NCI-H187 treated with DMSO at 0.1 percent for 48 hours (cell line): ENCODE measurements at regions not wholly inside any gene's neighbourhood (a gene's known extent, or its start where the extent isn't known, plus 50 kb on each side); places are given as distances from the start of the nearest gene placed in this dataset.

Experiments
- DNase-seq: peaks from one replicate; lab custom pipeline; 2025; lab: John Stamatoyannopoulos, UW

DNA sequence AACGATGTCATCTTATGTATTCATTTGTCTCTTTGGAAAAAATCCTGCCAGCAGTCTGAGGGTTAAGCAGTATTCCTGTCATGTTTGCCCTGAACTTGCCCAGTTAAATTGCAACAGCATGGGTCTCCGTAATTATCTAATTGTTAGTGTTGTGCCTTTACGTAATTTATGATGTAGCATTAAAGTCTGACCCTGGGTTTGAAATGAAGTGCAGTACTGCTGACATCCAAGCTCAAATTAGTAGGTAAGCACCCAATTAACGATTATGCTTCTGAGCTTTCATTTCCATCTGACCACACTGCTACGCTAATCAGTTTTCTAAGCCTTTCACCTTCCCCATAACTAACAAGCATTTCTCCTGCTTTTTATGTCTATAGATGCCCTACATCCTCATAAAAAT is 241.8 kb downstream of the ARRDC4 start:
- DNase-seq = no peak

DNA sequence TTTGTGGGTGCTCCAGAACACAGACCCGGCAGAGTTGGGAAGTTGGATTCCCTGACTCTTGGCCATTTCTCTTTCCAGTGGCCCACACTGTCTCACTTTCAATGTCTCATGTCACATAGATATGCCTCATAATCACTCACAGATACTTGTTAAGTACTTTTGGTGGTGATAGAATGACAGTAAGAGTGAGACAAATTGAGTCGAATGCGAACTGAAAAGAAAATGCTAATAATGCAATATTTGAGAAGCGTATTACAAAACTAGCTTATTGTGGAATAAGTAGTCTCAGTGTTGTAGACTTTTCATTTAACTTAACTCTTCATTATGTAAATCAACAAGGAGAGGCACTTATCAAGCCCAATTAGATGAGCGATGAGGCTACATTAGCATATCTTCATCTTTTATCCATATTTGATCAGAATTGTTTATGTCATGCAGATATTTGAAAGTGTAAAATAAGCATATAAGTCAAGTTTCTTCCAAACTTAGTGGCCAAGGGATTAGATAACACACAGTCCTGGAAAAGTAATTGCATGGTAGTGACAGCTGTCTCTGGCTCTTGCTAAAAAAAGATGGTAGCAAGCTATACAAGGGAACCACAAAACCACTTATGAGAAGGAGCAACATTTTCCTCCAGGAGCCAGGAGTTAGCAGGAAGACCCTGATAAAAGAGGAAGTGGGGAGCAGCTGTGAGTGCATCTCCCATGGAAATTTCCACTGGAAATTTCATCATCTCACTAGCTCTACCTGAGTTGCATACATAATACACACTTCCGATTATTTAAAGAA is 243.6 kb downstream of the ARRDC4 start:
- no peak for DNase-seq

DNA sequence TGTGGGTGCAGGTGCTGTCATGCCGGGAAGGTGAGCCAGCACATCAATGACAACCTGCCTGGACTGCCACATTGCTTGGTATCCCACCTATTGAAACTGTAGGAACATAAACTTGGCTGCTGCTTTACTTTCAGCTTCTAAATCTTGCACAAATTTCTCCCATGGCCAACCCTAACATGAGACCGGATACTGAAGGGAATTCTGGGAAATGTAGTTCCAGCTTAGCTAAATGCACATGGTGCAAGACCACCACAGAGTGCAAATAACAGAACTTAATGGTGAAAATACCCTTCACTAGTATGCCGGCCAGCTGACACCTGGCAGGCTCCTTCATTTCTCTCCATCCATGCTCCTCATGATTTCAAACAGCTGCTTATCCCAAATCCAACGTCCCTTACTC is 247.4 kb downstream of the ARRDC4 start:
- DNase-seq = no peak

DNA sequence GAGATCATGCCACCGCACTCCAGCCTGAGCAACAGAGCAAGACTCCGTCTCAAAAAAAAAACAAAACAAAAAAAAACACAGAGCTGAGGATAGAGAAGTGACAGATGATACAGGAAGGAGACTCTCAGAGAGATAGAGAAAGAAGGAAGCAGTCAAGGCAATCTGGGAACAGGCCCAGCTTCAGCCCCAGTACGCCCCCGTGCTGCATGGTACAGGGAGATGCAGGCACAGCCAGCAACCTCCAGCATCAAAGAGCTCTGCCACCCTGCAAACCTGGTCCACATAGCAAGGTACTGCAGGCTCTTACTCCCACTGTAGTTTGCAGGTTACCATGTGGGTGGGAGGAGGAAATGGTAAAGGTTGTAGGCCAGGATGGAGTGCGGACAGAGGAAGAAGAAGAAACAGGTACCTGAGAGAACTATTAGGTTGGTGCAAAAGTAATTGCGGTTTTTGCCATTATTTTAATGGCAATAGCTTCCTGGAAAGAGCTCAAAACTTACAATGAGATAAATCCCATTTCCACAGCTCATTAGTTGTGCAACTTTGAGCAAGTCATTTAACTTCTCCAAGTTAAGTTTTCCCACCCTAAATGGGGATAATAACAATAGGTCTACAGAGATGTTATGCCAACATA is 253.0 kb downstream of the ARRDC4 start:
- no peak for DNase-seq

DNA sequence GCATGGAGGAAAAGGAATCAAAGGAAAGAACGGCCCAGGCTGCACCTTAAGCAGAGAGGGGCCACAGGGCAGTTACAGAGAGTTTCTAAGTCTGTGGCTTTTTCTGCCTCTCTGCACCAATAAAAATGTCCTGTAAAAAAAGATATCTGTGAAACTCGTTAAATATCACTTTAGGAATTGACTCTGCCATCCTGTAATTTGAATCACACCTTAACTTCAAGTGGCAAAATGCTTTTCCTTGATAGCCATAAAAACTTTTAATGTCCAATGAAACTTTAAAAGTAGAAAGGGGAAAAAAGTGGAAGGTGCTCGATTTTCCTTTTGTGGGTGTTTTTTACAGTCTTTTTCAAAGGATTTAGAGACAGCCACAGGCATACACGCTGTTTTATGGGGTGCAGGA is 255.7 kb downstream of the ARRDC4 start:
- DNase-seq = no peak

DNA sequence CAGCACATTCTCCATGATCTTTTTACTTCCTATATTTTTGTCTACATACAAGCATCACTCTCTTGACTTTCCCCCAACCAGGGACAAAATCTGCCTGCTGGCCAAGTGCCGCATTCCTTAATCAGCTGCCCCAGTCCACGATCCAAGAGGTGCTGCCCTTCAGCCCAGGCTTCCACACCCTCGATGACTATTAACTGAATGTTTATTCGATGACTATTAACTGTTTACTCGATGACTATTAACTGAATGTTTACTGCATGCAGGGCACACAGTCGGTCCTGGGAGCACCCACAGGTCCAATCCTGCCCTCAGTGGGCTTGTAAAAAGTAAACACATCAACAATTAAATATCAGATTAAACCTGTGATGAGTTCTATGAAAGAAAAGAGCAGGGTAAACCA is 256.9 kb downstream of the ARRDC4 start:
- DNase-seq = no peak

DNA sequence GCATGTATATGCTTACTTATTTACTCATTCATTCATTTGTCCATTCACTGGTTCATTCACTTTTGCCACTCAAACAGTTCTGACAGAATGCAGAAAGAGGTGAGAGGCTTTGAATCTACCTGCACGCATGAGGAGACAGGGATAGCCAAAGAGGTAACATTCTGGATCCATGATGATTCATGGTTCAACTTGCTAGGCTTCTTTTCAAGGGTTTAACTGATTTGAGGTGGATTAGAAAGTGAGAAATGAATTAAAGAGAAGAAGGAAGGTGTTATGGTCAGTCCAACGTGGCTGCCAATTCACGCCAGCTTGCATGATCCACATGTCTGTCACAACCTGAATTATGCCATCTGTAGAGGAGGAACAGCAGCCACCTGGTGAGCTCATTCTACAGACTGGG is 260.6 kb downstream of the ARRDC4 start:
- no peak for DNase-seq

DNA sequence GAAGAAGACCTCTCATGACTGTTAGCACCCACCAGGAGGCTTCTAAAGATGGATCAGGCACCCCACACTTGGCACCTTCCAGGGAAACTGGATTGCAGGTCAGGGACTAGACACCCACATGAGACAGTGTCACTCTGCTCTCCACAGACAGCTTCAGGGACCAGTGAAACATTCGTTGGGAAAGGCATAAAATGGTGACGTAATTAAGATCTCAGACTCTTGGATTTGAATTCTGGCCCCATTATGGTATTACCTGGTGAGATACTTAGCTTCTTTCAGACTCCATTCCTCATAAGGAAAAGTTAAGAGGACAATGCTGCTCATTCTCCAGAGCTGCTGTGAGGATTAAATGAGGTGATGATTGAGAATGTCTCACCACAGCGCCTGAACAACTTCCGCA is 261.1 kb downstream of the ARRDC4 start:
- no peak for DNase-seq

DNA sequence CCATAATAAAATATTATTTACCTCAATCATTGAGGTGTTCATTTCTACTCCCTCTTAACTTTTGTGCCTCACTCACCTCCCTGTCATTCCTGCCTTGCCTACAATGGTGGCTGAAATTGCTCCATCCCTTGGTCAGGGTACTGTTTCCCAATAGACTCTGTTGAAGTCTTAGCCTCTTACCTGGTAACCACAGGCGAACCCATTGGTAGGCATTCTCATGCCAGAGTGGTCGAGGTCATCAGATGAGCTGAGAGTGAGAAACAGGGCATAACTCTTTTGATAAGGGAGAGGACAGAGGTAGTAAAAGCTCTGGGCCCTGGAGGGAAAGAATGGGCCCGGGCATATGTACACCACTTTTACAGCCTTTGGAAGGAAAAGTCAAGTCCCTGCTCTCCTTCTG is 265.6 kb downstream of the ARRDC4 start:
- DNase-seq = no peak

DNA sequence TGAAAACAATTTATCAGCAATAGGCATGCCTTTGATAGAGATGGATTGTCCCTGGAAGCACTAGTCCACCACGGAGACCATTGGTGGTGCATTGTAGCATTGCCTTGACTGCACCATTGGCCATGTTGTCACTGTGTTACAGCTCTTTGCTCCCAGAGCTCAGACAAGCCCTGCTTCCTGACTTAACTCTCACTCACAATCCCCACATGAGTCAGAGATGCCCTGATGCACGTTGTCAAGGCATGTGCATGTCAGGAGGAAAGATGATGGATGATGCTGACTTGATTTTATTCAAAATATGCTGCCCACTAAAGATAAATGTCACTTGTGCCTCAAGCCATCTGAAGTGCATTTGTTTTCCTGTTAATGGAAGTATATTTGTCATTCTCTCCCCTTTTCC is 266.1 kb downstream of the ARRDC4 start:
- DNase-seq = no peak

DNA sequence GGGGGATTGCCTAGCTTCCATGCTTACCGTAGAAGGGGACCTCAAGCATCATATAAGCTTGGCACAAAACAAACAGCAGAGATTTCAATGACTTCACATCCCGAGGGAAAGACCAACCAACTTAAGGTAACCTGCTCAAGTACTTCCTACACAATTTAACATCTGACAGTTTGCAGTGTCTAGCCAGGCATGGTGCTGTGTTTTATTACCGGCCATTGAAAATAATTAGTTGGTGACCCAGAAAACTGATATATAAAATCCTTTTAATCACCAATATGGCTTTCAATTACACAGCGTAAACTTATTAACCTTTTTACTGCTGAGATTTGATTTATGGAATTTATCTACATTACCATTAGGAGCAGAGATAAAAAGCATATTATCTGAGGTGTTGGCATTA is 268.3 kb downstream of the ARRDC4 start:
- DNase-seq = no peak

DNA sequence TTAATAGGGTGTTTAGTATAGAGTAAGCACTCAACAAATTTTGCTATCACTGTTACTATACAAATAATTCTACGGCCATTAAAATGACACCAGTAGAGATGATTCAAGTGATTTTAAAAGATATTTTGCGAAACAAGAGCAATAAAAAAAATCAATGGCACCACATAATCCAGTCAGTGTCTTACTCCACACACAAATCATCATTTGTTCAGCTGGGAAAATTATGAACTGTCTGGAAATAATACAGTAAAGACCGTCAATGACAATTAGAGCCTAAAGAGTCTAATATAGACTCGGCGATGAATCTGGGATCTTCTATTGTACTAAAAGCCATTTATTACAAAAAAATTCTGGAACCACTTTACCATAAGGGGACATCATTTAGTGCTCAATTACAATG is 270.5 kb downstream of the ARRDC4 start:
- no peak for DNase-seq

DNA sequence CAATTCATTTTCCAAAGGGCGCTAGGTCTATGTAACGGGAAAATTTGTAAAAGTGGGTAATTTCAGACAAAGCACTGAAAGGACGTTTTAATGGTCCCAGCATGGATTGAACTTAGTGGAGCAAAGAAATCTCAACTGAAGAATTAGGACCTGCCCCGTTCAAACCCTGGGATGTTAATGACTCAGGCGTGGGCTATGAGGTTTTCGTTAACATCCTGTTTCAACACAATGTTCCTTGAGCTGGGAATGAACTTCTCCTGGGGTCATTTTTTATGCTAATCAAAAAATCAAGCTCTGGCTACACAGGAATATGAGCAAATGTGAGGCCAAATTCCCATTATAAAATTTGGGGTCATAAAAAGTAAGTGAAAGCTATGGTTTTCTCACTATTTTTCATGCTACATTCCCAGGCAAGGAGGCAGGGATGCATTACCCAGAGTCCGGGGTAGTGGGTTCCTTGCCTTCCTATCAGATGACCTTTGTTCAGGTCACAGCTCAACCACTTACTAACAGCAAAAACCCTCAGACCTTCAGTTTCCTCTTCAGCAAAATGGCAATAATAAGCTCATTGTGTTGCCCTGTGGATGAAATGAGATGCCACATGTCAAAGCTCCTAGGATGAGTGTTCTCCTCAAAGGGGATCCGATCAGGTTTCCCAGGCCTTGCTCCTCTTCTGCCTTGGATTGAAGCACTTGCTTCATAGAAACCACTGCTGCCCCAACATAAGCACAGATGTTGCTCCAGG is 271.4 kb downstream of the ARRDC4 start:
- no peak for DNase-seq

DNA sequence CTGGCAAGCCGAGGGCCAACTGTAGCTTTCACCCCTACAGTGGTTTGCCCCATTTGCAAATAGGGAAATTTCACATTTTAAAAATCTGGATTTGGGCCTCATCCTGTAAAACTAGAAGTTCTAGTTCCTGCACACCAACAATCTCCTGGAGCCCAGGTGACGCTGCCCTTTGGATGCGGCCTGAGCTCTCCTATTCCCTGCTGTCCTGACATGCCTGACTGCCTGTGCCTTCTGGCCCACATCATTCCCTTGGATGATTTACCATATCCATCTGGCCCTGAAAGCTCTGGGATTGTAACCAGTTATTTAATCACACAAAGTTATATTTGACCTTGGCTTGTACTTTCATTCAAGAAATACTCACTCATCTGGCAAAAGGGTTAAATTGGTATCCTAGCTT is 272.3 kb downstream of the ARRDC4 start:
- no peak for DNase-seq

DNA sequence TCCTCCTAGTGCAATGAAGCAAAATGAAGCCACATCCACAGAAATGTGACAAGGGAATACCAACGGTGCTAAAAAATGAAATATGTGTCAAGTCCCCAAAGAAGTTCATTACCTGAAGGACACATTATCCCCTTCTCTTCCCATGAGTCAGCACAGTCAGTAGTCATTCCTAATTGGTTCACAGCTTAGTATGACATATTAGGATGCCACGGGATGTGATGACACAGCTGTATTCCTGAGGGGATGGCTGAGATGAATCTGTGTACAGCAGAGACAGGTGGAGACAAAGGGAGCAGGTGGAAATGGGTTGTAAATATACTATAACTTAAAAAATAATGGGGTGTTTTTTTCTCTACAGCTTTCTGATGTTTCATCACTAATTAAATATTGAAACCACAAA is 273.4 kb downstream of the ARRDC4 start:
- no peak for DNase-seq

DNA sequence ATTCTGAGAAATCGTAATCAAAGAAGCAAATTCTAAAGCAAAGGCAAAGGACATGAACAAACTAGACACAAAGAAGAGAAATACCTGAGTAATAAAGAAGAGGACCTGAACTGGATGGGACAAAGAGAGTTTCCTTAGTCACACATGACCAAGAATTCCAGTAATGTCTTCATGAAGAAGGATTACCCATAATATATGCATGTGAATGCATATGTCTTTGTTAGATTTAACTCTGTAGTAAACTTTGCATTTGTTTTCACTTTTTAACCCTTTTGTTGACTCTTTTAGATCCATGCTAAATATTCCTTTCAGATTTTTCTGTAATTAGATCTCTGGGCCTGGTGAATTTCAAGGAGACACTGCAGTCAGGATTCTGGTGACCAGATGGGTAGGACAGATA is 279.8 kb downstream of the ARRDC4 start:
- DNase-seq = no peak

DNA sequence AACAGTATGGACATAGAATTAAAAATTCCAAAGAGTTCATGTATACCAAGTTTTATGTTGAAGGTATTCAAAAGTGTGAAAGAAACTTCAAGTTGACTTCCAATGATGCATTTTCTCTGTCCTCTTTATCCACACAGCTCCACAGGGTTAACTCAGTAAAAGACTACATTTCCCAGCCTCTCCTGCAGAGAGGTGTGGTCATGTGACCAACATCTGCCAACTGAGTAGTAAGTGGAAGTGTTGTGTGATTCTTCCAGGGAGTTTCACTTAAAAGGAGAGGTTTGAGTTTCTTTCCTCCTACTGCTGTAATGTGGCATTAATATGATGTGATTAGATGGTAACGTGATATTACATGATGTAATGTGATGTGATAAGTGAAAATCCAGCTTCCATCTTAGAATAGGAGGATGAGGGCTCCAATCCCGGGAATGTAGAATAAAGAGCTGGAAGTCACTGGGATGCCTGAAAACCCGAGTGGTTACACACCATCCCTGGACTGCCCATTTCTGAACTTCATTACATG is 280.6 kb downstream of the ARRDC4 start:
- no peak for DNase-seq

DNA sequence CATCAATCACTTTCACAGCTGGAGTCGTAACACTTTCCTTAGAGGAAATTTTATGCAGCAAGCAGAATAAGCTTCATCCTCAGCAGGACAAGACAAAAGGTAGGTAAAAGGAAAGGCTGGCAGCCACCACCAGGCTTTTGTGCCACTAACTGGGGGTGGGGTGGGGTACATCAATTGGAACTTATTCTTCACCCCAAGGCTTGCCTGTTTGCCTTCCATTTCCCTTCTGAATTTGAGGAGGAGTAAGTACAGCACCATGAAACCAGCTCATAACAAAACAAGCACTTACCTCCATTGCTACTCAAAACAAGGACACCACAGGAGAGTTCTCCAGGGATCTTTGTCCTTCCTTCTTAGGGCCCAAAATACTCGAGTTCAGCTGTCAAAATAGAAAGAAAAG is 296.8 kb downstream of the ARRDC4 start:
- DNase-seq = no peak

DNA sequence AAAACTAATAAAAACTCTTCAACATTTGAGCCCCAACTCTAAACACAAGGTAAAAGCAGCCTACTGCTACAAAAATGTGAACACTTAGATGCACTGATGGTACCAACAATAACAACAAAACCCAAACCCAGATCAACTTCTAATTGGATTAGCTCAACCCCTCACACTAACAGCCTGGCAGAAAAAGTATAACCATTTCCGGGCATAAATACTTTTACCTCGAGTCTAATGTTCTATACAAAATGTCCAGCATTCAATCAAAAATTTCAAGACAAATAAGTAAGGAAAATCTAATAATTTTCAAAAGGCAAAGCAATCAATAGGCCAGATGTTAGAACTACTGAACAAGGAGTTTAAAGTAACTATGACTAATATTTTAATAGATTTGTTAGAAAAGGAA is 303.3 kb downstream of the ARRDC4 start:
- no peak for DNase-seq

DNA sequence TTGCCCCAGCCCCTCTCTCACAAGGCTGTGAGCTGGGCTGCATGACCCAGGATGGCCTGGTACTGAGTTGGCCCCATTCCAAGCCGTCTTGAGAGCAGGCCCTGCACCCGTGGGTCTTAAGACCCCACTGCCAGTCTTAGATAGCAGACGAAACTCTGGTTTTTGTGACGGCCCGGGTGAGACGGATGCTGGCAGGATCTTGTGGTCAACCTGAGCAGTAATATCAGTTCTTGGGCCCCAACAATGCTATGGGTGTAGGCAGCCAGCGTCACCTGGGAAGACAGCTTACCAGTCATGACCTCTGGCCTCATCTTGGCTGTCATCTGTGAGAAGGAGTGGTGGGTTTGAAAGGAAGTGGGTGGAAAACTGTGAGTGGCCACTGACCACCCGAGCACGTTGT is 305.8 kb downstream of the ARRDC4 start:
- DNase-seq = no peak

DNA sequence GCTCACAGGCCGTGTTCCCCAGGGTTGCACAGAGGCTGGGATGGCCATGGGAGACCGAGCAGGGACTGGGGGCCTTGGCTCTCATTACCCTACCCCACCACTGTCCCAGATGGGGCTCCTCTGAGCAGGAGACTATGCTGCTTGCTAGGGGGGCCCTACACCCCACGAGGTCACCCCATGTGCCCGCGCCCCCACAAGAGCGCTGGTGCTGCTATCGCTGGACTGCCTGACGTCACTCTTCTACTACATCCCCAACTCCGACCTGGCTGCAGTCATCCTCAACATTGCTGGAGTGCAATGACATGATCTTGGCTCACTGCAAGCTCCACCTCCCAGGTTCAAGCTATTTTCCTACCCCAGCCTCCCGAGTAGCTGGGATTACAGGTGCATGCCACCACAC is 307.7 kb downstream of the ARRDC4 start:
- DNase-seq = no peak

DNA sequence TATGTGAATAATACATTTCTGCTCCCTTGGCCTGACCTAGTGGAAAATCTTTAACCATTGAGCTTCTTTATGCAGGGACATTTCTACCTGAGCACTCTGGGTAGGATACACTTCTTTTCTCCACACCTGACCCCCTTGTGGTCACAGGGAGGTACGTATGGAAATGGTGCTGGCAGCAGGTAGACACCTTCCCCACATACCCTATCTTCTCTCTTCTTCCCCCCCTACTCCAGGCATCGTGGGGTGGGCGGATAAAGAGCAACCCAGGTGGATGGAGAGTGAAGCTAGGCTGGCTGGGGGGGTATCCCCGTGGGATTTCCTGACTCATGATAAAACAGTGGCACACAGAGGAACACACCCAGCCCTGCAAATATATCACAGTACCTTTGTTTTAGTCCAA is 312.1 kb downstream of the ARRDC4 start:
- DNase-seq = no peak

DNA sequence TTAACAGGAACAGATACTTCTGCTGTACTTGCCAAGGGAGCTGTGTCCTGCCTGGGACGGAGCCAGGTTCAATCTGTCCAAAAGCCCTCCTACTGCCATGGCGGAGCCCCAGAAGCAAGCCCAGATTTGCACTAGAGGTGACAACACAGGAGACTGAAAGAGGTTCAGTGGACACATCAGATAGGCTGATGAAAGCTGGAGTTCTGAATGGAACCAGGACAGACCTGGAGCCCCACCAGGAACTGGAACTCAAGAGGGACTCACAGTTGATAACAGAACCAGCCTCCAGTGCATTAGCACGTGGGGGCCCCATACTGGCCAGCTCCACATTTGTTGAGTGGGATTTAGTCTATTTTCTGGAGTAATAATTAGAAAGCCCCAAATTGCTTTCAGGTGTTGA is 315.5 kb downstream of the ARRDC4 start:
- DNase-seq = no peak
